ENCODE measurements at regions not wholly inside any gene's neighbourhood (a gene's known extent, or its start where the extent isn't known, plus 50 kb on each side); places are given as distances from the start of the nearest gene placed in this dataset.
"Not testable (repeated sequence)": the region's sequence is repeated elsewhere in the genome, so short reads cannot be mapped to it uniquely, and the experiment has no call there.

DNA sequence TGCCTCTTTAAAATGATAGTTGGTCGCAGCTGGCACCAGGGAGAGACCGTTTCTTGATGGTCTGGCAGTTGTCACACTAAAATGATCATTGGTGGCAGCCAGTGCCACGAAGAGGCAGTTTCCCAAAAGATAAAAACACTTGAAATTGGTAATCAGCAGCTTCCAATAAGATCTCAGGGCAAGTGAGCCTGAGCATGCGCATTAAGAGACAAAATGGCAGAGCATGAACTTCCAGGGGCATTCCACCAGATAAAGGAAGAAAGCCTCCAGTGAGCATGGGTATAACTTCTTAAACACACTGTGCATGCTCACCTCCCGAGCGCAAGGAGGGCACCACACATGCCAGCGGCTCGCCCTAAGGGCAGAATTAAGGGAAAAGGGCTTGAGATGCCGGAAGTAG lies 1594.2 kb upstream of the CDH9 start:
- H3K4me3 ChIP-seq (ENCODE audit: low read depth, low read length), result no peak overlapping the region
- no peak for TF ChIP-seq CTCF (IDR thresholded peaks at IDR 0.05; ENCODE audit: low read depth, low read length)
- POLR2A ChIA-PET, result no interaction called here

GRCh38 chr5:28603869-28604268 lies 1565.5 kb upstream of the CDH9 start:
- ChIA-PET CTCF (no interaction called here), POLR2A (no interaction called here)
- Histone ChIP-seq H3K4me3 (ENCODE audit: low read depth, low read length) (no peak overlapping the region), H3K27me3 (ENCODE audit: control insufficient read depth, insufficient read depth, low read length) (no peaks in the 10 kb centered on the region), H3K9me3 (ENCODE audit: control insufficient read depth, insufficient read depth, low read length) (peaks cover 7% of the 10 kb centered on the region), H3K27ac (ENCODE audit: low read depth, low read length) (no peak overlapping the region)
- no peak for TF ChIP-seq CTCF (IDR thresholded peaks at IDR 0.05; ENCODE audit: low read depth, low read length)
- DNase-seq (ENCODE audit: low read depth, low spot score), result no peak

More for the DNA sequence above, 1594.2 kb upstream of the CDH9 start:
- H3K27ac ChIP-seq (ENCODE audit: low read depth, low read length), result no peak overlapping the region
- no peak for DNase-seq (ENCODE audit: low read depth, low spot score)
- H3K27me3 ChIP-seq (ENCODE audit: control insufficient read depth, insufficient read depth, low read length), result no peaks in the 10 kb centered on the region
- H3K9me3 ChIP-seq (ENCODE audit: control insufficient read depth, insufficient read depth, low read length), result peaks cover 11% of the 10 kb centered on the region
- CTCF ChIA-PET, result no interaction called here

DNA sequence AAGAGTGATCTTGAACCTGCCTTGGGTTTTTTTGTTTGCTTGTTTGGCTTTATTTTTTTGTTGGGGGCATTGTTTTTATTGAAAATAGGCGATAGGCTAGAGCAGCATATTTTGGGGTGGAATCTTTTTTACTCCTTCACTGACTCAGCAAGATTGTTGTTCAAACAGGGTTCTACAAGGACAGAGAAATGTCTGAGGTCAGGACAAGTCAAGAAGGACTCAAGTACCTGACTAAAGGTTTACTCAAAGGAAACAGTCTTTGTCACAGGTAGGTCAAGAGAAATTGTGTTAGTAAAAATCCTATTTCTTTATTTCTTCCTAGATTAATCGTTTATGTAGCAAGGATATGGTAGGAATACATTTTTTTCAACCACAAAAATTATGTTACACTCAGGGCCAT lies 1564.0 kb upstream of the CDH9 start:
- no peak overlapping the region for H3K27ac ChIP-seq (ENCODE audit: low read depth, low read length)
- no peak for DNase-seq (ENCODE audit: low read depth, low spot score)
- ChIA-PET POLR2A (no interaction called here), CTCF (no interaction called here)
- H3K27me3 ChIP-seq (ENCODE audit: control insufficient read depth, insufficient read depth, low read length), result no peaks in the 10 kb centered on the region
- no peak for TF ChIP-seq CTCF (IDR thresholded peaks at IDR 0.05; ENCODE audit: low read depth, low read length)
- H3K4me3 ChIP-seq (ENCODE audit: low read depth, low read length), result no peak overlapping the region
- H3K9me3 ChIP-seq (ENCODE audit: control insufficient read depth, insufficient read depth, low read length), result peaks cover 7% of the 10 kb centered on the region

DNA sequence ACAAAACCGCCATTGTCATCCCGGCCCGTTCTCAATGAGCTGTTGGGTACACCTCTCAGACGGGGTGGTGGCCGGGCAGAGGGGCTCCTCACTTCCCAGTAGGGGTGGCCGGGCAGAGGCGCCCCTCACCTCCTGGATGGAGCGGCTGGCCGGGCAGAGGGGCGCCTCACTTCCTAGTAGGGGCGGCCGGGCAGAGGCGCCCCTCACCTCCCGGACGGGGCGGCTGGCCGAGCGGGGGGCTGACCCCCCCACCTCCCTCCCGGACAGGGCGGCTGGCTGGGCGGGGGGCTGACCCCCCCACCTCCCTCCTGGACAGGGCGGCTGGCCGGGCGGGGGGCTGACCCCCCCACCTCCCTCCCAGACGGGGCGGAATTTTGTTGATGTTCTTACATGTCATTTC lies 1558.3 kb upstream of the CDH9 start:
- H3K27me3 ChIP-seq (ENCODE audit: control insufficient read depth, insufficient read depth, low read length); POLR2A ChIA-PET; H3K27ac ChIP-seq (ENCODE audit: low read depth, low read length); DNase-seq (ENCODE audit: low read depth, low spot score); H3K4me3 ChIP-seq (ENCODE audit: low read depth, low read length); CTCF ChIA-PET; H3K9me3 ChIP-seq (ENCODE audit: control insufficient read depth, insufficient read depth, low read length): not testable (repeated sequence)

GRCh38 chr5:28580616-28581015 lies 1542.2 kb upstream of the CDH9 start:
- Histone ChIP-seq H3K9me3 (ENCODE audit: control insufficient read depth, insufficient read depth, low read length) (peaks cover 5% of the 10 kb centered on the region), H3K27me3 (ENCODE audit: control insufficient read depth, insufficient read depth, low read length) (no peaks in the 10 kb centered on the region), H3K4me3 (ENCODE audit: low read depth, low read length) (no peak overlapping the region), H3K27ac (ENCODE audit: low read depth, low read length) (no peak overlapping the region)
- POLR2A ChIA-PET, result no interaction called here
- no peak for TF ChIP-seq CTCF (IDR thresholded peaks at IDR 0.05; ENCODE audit: low read depth, low read length)
- CTCF ChIA-PET, result no interaction called here
- DNase-seq (ENCODE audit: low read depth, low spot score), result no peak

- H3K27me3 ChIP-seq (ENCODE audit: control insufficient read depth, insufficient read depth, low read length), result no peaks in the 10 kb centered on the region
- no peak overlapping the region for H3K27ac ChIP-seq (ENCODE audit: low read depth, low read length)
- ChIA-PET POLR2A (no interaction called here), CTCF (no interaction called here)
- TF ChIP-seq CTCF (IDR thresholded peaks at IDR 0.05; ENCODE audit: low read depth, low read length), result no peak
- no peak for DNase-seq (ENCODE audit: low read depth, low spot score)
- H3K9me3 ChIP-seq (ENCODE audit: control insufficient read depth, insufficient read depth, low read length), result peaks cover 14% of the 10 kb centered on the region
- H3K4me3 ChIP-seq (ENCODE audit: low read depth, low read length), result no peak overlapping the region
Measured at GRCh38 chr5:28576022-28576421, 1537.6 kb upstream of the CDH9 start.
